ENCODE measurements at regions not wholly inside any gene's neighbourhood (a gene's known extent, or its start where the extent isn't known, plus 50 kb on each side); places are given as distances from the start of the nearest gene placed in this dataset.
A peak's percentile ranks its signal among the peaks of the same experiment; 100 is the strongest.

DNA sequence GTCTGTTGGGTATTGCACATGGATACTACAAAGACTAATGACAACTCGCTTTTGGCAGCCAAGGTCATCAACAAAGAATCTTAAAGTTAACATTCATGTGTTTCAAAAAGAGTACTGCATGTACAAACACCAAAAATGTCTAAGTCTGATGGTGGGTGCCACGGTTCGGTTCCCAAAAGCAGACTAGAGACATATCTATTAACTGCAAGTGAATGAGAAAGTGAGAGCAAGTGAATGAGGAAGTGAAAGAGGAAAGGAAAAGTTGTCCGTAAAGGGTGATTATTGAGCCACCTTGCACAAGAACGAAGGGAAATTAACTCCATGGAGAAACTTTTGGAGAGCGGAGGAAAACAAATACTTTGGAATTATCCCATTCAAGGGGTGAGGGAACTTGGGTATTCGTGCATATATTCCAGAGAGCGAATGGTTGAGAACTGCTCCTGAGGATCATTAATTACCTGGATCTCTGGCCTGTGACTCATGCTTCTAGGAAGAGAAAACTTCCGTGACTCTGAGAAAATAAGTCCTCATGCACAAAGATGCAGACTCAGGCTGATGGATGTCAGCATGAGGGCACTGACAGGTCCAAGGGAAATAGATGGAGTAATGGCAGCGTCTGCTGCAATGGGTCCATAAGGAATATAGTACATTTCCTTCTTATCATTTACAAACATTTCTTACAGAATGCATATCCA lies 336.5 kb upstream of the TGFBR2 start:
- DNase-seq, result no peak

- no peak for DNase-seq
These were observed 334.6 kb upstream of the TGFBR2 start for GRCh38 chr3:30271781-30272180.

DNA sequence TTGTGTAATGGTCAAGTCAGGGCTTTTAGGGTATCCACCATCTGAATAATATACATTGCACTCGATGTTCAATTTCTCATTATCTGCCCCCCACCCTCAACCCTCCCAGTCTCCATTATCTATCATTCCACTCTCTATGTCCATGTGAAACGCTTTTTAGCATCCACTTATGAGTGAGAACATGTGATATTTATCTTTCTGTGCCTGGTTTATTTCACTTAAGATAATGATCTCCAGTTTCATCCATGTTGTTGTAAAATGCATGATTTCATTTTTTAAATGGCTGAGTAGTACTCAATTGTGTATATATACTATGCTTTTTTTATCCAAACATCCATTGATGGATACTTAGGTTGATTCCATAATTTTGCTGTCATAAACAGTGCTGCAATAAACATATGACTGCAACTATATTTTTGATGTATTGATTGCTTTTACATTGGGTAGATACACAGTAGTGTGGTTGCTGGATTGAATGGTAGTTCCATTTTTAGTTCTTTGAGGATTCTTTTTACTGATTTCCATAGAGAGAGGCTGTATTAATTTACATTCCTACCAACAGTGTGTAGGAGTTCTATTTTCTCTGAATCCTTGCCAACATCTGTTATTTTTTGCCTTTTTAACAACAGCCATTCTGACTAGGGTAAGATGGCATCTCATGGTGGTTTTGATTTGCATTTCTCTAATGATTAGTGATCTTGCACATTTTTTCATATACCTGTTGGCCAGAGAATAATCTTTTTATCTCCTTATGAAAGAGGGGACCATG lies 332.9 kb upstream of the TGFBR2 start:
- DNase-seq, result no peak

DNA sequence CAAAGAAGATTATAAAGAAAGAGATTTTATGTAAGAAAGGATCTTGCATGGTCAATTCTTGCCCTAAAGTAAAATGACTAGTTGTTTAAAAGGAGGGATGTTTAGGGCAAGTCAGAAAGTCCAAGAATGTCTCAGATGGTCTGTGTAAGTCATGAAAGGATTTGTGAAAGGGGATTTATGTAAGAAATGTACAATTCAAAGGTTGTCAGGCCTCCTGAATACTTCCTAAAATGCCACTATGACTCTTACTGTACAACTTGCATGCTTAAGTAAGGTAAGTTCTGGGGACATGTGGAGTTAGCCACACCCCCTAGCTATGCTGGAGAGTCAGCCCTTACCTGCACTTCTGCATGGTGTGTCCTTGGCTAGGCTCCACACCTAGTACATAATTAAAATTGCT lies 328.9 kb upstream of the TGFBR2 start:
- no peak for DNase-seq

GRCh38 chr3:30281526-30281925 lies 324.9 kb upstream of the TGFBR2 start:
- no peak for DNase-seq

GRCh38 chr3:30282154-30282696 lies 324.2 kb upstream of the TGFBR2 start:
- DNase-seq, result no peak

- DNase-seq, result no peak
These were observed 321.0 kb upstream of the TGFBR2 start for GRCh38 chr3:30285188-30286006.

- DNase-seq, result peak; percentile 8
These were observed 320.3 kb upstream of the TGFBR2 start for GRCh38 chr3:30286007-30286669.

GRCh38 chr3:30286811-30287210 lies 319.6 kb upstream of the TGFBR2 start:
- no peak for DNase-seq

DNA sequence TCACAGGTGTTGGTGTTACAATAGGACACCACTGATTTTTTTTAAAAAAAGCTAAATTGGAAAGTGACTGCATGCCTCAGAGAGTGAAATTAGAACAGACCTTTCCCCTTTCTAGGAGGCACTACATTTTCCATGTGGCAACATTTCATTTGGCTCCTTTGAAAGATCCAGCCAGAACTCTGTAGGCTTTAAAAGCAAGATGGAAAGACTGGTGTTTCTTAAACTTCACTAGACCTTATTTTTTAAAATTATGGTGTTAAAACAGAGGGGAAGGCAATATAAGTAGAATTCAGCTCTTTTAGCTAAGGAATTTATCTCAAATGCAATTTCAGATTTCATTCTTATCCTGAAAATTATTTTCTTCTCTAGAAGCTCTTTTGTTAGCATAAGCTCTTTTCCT lies 317.6 kb upstream of the TGFBR2 start:
- no peak for DNase-seq

- DNase-seq, result no peak
These were observed 317.1 kb upstream of the TGFBR2 start for GRCh38 chr3:30289324-30289723.

DNA sequence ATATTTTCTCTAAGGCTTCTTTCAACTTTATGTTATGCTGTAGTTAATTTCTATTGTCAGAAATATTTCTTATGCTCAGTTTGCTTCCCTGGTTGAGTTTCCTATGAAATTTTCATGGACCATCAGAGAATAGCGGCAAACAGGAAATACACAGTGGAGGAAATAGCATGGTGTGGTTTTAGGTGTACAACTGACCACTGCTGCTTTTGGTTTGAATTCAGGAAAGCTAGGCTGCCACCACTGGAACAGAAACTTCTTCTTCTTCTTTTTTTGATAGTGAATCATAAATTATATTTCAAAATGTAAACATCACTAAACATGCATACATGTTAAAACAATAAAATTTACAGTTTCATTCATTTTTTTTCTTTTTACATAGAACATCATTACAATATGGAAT lies 316.6 kb upstream of the TGFBR2 start:
- DNase-seq, result no peak

DNA sequence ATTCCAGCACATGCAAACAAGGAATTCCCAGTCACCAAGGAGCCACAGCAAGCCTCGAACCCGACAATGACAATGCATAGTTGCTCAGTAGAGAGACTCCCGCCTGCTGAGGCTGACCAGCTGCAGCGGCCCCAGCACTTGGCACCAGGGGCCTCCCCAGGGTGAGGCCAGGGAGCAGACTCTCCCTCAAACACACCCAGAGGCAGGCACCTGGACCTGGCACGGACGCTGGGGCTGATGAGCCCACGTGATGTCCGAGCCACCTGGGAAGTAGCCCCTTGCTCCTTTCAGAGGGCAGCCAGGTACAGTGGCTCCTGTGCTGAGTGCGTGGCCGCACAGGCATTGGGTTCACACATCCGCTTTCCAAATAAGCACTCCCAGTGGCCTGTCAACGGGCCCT lies 315.9 kb upstream of the TGFBR2 start:
- DNase-seq, result no peak

GRCh38 chr3:30292192-30292893 lies 314.1 kb upstream of the TGFBR2 start:
- no peak for DNase-seq

- no peak for DNase-seq
These were observed 312.7 kb upstream of the TGFBR2 start for GRCh38 chr3:30293621-30294240.

DNA sequence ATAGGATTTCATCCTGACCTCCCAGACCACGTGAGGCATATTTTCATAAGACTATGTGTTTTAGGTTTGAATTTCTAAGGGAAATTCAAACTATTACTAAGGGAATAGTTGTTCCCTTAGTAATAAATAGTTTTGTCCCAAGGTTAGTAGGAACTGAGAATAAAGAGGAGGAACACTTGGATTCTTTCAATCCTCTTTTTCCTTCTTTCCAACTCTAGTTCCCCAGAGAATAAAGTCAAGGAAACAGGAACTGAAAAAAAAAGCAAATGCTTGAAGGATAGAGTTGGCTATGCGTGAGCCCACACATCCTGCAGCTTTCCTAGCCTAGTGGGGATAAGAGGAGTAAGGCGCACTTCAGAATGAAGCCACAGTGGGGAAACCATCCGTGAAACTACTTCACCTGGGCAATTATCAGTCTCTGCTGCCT lies 312.1 kb upstream of the TGFBR2 start:
- no peak for DNase-seq

GRCh38 chr3:30297112-30297511 lies 309.3 kb upstream of the TGFBR2 start:
- no peak for DNase-seq

GRCh38 chr3:30299674-30300385 lies 306.6 kb upstream of the TGFBR2 start:
- DNase-seq, result no peak

- no peak for DNase-seq
These were observed 305.6 kb upstream of the TGFBR2 start for GRCh38 chr3:30300809-30301208.

DNA sequence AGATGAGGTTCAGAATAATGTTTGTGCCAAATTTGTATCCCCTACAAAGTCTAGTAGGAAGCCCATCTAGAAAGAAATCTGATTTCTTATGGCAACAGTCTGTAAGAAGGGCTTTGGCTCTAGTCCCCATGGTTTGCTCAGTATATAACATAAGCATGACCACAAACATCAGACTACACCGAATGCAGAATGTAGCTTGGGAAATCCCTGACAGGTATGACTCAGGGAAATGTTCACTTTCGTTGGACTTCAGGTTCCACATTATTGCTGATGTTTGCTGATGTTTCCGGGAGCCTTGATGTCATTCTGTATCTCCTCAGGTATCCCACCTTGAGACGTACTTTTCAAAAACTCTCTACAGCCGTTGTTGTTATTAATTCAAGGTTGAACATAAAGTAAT lies 304.4 kb upstream of the TGFBR2 start:
- no peak for DNase-seq

DNA sequence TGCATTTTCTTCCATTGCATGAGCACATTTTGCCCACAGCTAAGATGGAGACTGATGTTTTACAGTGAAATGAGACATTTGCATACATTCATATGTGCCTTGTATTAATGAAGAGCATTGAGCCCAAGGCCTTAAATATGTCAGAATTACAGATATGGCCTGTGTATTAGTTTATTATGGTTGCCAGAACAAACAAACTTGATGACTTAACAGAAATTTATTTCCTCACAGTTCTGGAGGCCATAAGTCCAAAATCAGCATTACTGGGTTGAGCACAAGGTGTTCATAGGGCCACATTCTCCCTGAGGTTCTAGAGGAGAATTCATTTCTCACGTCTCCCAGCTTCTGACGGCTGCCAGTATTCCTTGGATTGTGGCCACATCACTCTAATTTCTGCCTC lies 302.6 kb upstream of the TGFBR2 start:
- DNase-seq, result no peak
